Fibroblast of mammary gland (primary cell): ENCODE measurements at regions not wholly inside any gene's neighbourhood (a gene's known extent, or its start where the extent isn't known, plus 50 kb on each side); places are given as distances from the start of the nearest gene placed in this dataset.
"Not testable (repeated sequence)": the region's sequence is repeated elsewhere in the genome, so short reads cannot be mapped to it uniquely, and the experiment has no call there.

Experiments
- DNase-seq: peaks from one replicate; pipeline ENCODE4 v3.0.0-alpha.2; 2010; ENCODE audit warnings: low read depth
- H3K4me3 ChIP-seq: 2 replicates; pipeline ENCODE4 v1.5.1; 2011; ENCODE audit warnings: low read depth, mild to moderate bottlenecking, low read length, moderate library complexity; ENCODE audit not compliant: control insufficient read depth
- TF ChIP-seq, protein P1 (sequence below): conservative IDR thresholded peaks from 2 replicates; pipeline ENCODE4 v1.5.1; 2011; ENCODE audit warnings: low read depth, low read length, inconsistent platforms; ENCODE audit not compliant: control insufficient read depth, insufficient read depth

DNA sequence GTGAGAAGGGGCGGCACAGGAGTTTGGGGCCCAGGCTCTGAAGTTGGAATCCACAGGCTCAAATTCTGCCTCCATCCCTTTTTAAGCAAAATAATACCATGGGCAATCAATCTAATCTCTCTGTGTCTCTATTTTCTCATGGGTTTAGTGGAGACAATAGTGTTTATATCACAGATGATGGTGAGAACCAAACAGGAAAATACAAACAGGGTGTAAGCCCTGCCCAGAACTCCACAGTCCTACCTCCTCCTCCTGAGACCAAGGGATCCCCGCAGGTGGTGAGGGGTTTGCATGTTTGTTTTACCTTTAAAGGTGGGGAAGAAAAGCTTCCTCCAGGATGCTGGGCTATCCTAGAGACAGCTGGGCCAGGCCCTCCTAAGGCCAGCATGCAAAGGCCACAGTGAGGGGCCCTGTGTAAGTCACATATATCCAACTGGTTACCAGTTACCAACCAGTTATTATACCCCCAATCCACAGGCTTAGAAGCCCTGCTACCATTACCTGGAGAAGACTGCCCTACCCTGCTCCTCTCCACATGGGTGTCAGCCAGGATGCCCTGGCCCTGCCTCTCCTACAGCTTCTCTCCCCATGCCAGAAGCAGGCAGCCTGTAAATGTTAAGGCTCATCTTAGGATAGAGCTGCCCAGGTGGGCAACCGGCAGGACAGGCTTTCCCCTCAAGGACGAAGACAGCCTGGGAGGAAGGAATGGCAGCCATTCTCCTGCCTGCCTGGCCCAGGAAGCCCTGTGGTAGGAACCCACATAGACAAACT is 658.4 kb downstream of the UQCRFS1 start:
- TF ChIP-seq, protein P1, sequence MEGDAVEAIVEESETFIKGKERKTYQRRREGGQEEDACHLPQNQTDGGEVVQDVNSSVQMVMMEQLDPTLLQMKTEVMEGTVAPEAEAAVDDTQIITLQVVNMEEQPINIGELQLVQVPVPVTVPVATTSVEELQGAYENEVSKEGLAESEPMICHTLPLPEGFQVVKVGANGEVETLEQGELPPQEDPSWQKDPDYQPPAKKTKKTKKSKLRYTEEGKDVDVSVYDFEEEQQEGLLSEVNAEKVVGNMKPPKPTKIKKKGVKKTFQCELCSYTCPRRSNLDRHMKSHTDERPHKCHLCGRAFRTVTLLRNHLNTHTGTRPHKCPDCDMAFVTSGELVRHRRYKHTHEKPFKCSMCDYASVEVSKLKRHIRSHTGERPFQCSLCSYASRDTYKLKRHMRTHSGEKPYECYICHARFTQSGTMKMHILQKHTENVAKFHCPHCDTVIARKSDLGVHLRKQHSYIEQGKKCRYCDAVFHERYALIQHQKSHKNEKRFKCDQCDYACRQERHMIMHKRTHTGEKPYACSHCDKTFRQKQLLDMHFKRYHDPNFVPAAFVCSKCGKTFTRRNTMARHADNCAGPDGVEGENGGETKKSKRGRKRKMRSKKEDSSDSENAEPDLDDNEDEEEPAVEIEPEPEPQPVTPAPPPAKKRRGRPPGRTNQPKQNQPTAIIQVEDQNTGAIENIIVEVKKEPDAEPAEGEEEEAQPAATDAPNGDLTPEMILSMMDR = no peak
- no peak for DNase-seq
- no peak overlapping the region for H3K4me3 ChIP-seq

DNA sequence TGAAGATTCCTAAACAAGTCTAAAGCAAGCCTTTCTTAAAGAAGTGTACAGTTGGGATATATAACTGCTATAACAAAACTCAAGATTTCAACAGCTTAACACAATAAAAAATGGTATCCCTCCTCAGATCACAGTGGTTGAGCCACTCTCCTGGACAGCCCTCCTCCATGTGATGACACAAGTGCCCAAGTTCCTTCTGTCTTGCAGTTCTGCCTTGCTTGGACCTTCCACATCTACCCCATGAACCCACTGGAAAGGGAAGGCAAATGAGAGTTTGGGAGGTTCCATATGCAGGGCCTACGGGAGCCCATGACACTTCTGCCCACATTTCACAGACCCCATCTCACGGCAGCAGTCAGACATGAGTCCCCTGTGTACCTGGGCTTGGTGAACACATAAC is 659.2 kb downstream of the UQCRFS1 start:
- no peak for DNase-seq
- TF ChIP-seq, protein P1 = no peak

DNA sequence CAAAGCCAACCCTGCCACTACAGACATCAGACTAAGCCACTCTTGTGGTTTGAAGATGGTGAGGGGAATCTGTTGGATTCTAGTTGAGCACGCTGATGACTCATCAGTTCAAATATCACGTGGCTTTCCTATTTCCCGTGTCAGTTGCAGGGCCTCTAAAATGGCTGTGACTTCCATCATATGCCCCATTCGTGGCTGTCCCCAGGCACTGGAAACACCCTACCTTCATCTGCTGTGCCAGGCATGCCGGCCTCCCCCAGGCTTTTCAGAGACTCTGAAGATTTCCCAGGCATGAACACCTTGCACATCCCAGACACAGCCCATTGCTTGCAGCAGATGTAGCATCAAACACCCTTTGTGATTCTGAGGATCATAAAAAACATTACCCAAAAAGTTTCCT is 659.9 kb downstream of the UQCRFS1 start:
- no peak for DNase-seq
- no peak overlapping the region for H3K4me3 ChIP-seq
- TF ChIP-seq, protein P1 = no peak

More for the DNA sequence above, 659.2 kb downstream of the UQCRFS1 start:
- H3K4me3 ChIP-seq = no peak overlapping the region

DNA sequence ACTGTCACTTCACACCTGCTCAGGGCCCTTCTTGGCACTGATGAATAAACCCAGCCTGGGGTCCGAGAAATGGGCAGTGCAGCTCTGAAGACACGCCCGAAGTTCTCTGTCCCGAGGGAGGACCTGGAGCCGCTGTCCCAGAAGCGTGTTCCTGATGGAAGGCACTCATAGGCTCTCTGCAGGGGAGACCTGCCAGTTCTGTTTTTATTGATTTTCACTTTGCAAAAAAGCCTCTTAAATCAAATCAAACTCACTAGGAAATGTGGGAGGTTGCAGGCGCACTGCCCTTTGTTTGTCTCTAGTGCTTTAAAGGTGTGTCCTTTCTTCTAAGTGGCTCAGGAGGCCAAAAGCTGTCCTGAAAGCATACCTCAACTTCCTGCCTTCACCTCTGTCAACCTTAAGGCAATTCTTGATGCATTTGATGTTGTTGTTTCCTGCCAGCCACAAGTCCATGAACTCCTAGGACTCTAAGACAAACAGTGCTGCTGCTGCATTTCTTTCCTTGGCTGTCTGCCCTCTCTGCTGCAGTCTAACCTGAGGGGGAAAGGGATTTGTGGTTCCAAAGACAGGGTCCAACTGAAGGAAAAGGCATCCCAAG is 663.2 kb downstream of the UQCRFS1 start:
- no peak overlapping the region for H3K4me3 ChIP-seq
- no peak for DNase-seq
- TF ChIP-seq, protein P1 = no peak

DNA sequence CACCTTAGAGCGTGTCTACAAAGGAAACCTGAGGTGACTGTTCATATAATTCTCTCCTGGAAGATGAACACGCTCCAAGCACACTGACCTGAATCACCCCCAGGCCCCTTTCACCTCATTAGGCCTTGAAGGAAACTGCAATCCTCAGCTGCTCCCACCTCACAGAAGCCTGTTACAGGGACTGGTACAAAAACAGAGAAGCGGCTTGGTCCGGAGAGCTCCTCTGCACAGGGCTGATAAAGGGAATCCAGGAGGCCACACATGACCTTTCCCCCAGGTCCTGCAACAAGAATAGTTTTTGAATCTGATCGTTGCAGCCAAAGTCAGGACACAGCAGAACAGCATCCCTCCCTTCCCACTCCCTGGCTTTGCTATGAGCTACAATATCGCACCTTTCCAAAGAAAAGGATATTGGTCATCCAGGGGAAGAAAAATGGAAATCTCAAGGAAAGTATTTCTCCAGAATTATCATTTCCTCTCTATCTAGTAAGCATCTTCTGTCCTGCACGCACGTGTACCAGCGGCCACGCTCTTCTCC is 666.7 kb downstream of the UQCRFS1 start:
- H3K4me3 ChIP-seq = no peak overlapping the region
- no peak for DNase-seq
- TF ChIP-seq, protein P1 = no peak

DNA sequence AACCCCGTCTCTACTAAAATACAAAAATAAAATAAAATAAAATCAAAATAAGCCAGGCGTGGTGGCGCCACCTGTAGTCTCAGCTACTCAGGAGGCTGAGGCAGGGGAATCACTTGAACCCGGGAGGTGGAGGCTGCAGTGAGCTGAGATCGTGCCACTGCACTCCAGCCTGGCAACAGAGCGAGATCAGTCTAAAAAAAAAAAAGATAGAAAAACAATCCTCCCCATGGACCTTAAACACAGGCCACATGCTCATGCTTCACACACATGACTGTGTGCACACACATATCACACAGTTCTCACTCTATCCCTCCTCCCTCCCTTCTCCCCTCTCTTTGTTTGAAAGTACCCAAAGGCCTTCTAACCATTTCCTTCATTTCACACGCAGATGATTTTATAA is 667.6 kb downstream of the UQCRFS1 start:
- DNase-seq, H3K4me3 ChIP-seq: not testable (repeated sequence)

DNA sequence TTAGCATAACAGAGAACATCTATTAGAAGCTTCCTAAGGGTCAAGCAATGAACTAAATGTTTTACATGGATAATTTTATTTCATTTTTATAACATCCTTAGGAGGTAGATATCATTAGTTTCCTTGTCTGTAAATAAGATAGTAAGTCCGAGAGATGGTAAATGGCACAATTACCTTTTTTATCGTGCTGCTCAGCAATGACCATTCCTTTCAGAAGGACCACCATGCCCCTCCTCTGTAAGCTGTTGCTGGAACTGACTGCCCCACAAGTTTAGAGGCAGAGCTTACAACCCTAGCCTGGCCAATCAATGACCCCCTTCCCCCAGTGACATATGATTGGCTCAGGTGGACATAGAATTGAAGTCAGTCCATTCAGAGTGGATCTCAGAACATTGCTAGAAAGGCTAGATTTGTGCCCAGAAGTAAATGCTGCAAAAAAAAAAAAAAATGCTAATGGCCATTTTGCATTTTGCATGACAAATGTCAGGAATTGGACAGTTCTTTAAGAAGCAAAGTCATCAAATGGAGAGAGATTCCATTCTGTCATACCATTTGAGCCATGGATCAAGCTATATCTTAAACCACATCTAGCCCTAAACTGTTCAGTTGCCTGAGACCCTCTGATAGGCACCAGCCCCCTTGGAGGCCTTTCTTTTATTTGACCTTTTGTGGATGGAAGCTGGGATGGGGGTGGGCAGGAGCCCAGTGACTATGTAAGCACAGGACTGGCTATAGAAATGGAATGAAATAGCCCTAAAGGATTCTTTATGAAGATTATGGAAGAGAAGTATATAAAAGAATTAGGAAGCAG is 668.3 kb downstream of the UQCRFS1 start:
- TF ChIP-seq, protein P1 = no peak
- H3K4me3 ChIP-seq = no peak overlapping the region
- DNase-seq = no peak
